ENCODE measurements at regions not wholly inside any gene's neighbourhood (a gene's known extent, or its start where the extent isn't known, plus 50 kb on each side); places are given as distances from the start of the nearest gene placed in this dataset.

DNA sequence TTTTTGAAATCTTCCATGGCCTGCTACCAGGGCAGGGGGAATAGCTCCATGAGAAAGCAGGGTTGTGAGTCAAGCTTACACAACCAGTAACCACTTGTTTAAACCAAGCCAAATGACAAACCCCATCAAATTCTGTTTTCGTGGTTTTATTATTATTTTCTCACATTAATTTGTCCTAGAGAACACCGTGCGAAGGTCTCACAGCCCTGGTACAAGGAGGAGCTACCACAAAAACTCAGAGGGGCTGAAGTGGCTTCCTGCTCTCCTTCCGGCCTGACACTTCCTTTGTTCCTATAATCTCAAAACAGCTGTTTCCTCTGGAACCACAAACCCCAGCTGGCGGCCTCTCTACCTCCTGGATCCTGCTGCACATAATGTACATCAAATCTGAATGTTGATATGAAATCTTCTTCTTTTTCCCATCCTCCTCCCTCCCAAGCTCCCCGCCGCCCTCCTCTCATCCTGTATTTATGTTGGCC, 375.9 kb downstream of the MCTP2 start:
- no peak for DNase-seq (ENCODE audit: low read depth)

DNA sequence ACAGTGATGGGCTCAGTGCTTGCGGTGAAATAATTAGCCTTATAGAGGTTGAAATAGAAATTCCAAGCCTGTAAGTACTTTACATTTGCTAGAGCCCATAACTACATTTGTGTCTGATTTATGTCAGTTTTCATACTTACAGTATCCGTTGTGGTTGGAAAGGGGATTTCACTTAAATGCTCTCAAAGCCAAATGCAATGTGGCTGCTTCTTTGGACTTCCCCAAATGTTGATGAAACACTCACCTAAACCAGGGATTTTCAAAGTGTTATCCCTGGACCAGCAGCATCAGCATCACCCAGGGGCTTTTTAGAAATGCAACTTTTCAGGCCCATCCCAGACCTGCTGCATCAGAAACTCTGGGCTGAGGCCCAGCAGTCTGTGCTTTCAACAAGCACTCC, 378.7 kb downstream of the MCTP2 start:
- DNase-seq (ENCODE audit: low read depth), result no peak

DNA sequence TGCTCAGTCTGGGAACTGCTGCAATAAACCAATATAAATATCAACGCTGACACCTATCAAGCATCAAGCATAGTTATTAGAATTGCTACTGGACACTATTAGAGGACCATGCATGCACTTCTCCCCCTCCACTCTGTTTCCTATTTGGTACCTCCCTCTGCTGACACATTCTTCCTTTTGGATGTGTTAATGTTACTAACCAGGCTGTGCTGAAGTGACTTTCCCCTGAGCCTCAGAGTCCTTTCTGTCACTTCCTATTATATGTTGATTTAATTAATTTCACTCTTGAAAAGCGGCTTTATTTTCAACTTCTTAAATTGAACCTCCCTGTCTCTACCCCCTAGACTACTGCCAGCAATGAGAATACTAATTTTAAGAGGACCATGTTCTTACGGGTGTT, 379.1 kb downstream of the MCTP2 start:
- no peak for DNase-seq (ENCODE audit: low read depth)

DNA sequence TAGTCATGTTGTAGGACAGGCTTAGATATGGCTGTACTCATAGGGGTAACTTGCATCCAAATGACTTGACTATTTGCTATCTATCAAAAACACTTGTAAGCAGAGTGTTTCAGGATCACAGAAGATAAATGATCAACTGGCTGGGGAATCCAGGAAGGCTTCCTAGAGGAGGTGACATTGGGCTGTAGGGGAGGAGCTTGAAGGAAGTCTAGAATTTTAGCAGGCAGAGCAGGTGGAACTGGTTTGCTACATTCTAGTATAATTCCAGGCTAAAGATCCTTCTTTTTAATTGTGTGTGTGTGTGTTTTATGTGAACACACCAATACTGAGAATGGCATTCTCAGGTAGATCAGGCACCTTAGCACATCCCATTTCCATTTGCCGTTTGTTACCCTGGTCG, 380.3 kb downstream of the MCTP2 start:
- no peak for DNase-seq (ENCODE audit: low read depth)

DNA sequence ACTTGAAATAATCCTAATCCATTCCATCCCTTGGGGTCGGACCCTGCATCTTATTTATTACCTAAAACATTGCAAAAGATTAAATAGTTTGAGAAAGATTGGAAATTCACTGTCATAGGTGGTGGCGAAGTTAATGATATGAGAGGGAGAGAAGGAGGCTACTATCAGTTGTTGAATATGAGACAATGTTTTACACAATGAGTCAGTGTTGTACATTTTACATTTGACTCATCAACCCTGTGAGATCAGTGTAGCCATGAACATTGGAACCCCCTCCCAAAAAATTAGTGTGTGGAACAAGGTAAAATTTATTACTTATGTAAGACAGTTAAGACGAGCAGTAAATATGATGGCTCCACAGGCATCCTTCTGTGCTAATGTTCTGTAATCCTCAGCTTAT, 384.3 kb downstream of the MCTP2 start:
- DNase-seq (ENCODE audit: low read depth), result no peak

DNA sequence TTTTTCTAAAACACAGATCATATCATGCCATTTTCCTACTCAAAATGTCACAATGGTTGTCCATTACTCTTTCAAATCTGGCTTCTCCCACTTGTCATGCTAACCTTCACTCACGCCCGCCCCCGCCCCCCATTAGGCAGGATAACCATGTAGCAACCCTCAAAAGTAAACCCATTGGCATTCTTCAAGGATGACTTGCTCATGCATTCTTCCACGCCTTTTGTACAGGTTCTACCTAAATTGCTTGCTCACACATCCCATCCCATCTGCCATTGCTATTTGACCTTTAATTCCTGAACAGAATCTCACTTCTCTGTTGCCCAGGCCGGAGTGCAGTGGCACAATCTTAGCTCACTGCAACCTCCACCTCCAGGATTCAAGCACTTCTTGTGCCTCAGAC, 389.3 kb downstream of the MCTP2 start:
- DNase-seq (ENCODE audit: low read depth), result no peak

DNA sequence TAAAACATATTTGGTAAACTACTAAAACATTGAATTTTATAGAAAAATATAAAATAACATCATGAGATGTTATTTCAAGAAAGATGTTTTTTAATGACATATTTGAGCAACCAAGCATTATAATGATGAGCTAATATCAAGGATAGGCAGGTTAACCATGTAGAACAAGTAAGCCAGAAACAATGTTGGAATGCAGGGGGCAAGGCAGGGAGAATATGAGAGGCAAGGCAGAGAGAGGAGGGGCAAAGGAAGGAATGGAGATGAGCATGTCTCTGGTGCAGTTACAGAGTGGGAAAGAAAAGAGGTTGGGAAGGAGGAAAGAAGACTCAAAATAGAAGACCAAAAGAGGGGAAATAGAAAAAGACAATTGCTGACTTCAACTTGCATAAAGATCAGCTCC, 390.4 kb downstream of the MCTP2 start:
- no peak for DNase-seq (ENCODE audit: low read depth)

DNA sequence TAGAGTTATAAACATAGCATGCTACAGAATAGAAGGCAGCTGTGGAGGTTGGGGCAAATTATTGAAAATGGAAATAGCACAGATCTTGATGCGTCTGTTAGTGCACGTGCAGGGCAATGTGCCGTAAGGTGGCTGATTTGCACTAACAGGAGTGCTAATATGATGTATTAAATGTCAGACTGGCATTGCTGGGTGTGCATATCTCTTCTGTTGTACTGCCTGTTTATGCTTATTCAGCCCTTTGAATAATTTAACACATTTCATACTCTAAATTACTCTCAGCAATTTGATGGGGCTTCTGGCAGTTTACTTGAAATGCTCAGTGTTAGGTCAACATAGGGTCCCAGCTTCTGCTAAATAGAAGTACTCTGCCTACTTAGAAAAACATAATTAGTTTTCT, 395.6 kb downstream of the MCTP2 start:
- DNase-seq (ENCODE audit: low read depth), result no peak

DNA sequence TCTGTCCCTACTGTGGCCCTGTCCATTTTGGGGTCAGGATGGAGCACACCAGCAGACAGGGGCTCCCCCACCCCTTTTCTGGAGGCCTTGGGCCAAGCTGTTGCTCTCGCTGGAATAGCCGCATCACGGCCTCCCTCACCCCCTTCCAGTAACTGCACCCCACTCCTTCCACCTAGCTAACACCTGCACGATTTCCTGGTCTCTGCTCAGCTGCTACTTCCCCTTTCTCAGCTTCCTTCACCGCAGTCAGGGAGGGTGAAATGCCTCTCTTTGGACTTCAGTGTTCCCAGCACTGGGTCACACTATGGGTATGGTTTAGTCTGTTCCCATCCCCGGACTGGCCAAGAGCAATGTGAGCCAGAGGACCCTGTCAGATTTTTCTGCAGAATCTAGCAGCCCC, 400.2 kb downstream of the MCTP2 start:
- DNase-seq (ENCODE audit: low read depth), result no peak

DNA sequence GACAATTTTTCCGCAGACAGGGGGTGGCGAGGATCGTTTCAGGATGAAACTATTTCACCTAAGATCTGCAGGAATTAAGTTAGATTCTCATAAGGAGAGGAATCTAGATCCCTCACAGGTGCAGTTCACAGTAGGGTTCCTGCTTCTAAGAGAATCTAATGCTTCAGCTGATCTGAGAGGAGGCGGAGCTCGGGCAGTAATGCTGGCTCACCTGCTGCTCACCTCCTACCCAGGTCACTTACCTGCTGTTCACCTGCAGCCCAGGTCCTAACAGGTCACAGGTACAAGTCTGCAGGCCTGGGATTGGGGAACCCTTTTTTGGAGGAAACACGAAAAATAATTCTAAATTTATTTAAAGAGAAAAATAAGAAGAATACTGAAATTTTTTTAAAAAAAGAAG, 406.8 kb downstream of the MCTP2 start:
- DNase-seq (ENCODE audit: low read depth), result no peak

DNA sequence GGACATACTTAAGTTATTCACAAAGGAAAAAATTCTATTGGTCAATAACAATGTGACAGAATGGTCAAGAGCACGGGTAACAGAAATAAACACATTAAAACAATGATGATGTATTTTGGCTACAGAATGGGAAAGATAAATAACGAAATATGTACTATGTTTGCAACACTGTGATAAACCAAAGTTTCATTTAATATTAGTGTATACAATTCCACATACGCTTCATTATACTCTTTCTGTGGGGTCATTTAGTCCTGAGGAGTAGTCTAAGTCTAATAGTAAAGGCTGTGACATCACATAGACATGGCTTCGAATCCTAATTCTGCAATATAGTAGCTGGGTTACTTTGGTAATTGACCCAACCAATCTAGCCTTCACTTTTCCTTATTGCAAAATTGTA, 408.3 kb downstream of the MCTP2 start:
- DNase-seq (ENCODE audit: low read depth), result no peak

DNA sequence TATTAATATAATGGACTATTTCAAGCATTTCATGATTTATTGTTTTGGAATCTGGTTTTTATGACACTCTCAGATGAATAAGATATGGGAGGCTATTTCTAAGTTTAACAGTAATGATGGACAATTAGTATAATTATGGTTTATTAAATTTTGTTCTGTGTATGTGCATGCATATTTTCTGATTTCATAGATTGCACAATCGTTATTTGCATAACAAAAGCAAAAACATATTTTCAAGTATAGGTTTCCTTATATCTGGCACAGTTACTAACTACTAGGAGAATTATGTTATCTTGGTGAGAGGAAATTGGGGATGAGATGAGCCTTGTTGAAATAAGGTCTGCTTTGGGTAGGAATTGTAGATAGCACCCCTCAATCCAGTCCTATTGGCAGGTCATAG, 413.1 kb downstream of the MCTP2 start:
- no peak for DNase-seq (ENCODE audit: low read depth)

DNA sequence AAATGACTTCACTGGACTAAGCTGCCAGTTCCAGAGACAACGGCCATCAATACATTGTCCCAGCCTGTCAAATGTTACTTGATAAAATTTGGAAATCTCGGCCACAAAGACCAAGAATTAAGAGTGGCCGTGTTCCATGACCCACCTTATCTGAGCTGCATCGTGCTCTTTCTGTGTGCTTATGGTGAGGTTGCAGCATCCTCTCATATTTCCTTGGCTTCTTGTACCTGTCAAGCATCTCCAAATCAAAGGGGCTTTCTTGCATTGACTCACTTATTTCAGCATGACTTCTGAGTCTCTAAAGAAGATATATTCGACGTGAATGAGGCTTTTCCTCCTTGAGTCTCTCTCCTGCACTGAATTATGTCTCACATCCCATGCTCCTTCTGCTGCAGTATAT, 421.7 kb downstream of the MCTP2 start:
- DNase-seq (ENCODE audit: low read depth), result no peak

DNA sequence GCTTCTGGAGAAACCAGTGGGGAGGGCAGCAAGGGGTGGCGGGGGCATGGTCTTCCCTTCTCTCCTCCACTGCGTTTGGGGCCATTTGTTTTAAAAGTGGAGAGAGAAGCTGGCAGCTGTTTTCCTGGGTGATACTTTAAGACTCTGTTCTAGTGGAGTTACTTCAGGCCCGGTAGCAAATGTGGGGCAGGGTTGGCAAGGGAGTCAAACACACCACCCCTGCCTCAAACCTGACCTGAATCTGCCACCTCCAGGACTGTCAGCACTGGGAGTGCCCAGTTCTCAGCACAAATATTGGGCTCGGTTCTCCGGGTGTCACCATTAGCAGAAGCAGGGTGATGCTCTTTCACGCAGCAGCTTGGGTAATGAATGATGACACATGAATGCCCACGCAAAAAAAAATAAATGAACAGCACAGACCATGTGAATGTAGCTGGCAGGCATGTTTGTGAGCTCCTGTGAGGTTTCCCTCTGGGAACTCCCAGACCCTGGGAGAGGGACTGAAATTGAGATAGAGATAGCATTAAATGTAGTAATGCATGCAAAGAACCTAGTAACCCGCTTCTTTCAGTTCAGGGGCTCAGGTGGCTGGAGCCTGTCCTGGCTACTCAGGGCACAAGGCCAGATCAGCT, 424.0 kb downstream of the MCTP2 start:
- DNase-seq (ENCODE audit: low read depth), result no peak

DNA sequence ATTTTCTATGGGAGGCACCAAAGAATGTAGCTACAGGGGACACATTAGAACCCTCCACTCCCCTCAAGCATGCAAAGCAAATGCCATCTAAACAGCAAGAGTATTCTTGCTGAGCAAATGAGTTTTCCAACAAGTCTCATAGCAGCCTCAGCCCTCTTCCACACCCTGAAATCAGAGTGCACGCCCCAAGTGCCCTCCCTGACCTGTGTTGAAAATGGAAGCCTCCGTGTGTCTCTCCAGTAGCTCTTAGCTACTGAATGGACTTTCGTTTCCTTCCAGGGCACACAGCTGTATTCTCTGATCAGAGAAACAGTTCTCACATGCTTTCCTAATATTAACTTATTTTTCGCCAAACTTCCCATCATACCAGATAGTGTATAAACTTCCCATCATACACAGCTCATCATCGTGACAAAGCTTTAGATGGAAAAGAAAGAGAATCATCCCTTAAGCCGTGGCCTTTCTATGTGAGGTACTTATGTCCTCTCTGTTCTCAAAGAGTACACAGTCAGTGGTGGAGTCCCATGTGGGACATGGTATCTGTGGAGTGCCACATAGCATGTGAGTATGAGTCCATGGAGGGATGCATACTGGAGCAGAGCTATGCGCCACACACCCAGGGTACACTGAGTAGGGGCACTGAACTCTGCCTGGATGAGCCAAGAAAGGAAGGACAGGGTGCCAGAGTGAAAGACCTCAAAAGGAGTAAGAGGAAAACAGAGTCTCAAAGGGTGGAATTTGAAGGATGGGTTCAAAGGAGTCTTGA, 434.5 kb downstream of the MCTP2 start:
- no peak for DNase-seq (ENCODE audit: low read depth)

DNA sequence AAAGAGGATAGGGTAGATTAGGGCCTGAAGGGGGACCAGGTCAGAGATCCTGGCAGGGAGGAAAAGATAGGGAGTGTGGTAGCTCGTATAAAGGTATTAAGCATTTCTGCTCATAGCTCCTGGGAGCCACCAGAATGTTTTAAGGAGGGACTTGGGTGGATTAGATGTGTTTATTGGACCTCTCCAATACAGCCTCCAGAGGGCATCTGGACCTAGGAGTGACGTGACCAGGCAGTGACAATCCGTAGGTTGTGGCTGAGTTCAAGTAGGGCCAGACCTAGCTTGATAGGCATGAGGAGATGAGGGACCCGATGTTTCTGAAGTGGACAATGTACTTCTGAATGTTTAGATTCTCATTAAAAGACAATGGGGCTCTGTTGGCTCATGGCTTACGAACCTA, 435.2 kb downstream of the MCTP2 start:
- no peak for DNase-seq (ENCODE audit: low read depth)

DNA sequence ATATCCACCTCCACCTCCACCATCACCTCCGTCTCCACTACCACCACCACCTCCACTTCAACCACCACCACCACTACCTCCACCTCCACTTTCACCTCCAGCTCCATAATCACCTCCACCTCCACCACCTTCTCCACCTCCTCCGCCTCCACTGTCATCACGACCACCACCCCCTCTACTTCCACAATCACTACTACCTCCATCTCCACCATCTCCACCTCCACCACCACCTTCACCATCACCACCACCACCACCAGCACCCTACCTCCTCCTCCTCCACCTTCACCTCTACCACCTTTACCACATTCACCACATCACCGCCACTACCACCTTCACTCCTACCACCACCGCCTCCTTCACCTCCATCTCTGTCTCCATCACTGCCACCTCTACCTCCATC, 435.7 kb downstream of the MCTP2 start:
- no peak for DNase-seq (ENCODE audit: low read depth)

DNA sequence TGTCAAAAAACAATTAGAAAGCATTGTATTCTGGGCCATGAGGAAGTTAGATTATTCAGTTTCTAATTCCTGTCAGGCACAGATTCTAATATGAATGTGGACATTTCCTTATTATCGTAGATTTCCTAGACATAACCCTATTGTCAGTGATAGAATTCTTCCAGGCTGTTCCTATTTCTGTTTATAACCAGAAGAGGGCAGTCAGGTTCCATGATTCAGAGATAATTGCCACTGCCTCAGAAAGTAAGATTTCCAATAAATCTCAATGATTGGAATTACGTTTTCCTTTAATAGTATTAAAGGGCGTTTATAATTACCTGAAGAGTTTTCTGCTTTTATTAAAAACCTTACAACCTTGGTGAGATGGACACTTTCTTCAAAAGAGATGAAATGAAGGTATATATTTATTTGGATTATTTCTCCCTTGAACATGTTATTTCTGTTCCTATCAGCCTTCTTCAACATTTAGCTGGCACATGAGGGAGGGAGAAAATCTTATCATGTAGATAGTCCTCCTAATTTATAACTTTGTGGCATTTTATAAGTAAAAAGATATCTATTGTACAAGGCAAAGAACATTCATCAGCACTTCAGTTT, 439.2 kb downstream of the MCTP2 start:
- DNase-seq (ENCODE audit: low read depth), result no peak

DNA sequence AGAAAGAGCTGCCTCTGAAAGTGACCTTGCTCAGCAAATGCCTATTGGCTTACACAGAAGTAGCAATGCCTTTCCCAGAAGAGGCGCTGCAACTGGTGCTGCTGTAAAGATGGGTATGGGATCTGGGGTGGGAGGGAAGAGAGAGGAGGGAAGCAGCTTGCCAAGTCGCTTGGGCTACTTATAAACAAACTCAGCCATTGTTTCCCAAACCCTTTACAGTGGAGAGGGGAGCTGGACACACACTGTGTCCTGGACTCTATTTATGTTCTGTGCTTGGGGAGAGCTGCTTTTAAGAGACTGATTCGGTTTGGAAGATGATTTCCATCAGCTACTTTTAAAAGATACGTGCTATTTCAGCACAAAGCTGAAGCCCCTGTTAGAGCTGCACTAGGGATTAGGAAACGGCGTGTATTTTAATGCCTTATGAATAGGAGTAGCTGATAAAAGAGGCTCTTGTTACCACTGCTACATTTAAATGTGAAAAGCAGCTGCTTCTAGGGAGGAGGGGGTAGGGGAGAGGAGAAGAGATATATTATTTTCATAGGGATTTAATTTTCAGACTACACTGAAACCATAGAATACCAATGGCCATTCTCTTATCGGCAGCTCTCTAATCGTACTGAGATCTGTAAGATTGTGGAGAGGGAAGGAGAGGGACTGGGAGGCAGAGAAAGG, 440.6 kb downstream of the MCTP2 start:
- DNase-seq (ENCODE audit: low read depth), result no peak

DNA sequence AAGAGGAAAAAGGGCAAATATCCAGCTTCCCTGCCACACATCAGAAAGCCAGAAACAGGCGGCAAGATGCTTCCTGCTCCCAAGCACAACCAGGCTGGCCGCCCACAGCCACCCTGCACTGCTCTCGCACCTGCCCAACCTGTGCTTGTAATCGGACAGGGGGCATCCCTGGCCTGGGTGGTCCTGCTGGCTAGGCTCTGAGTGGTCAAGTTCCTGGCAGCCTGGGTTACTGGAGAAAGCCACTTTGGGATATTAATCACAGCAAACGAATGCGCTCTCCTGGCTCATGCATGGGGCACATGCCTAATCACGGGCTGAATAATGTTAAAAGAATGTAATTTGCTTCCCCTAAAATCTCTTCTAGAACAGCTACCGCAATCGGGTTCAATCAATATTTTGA, 442.4 kb downstream of the MCTP2 start:
- DNase-seq (ENCODE audit: low read depth), result no peak

DNA sequence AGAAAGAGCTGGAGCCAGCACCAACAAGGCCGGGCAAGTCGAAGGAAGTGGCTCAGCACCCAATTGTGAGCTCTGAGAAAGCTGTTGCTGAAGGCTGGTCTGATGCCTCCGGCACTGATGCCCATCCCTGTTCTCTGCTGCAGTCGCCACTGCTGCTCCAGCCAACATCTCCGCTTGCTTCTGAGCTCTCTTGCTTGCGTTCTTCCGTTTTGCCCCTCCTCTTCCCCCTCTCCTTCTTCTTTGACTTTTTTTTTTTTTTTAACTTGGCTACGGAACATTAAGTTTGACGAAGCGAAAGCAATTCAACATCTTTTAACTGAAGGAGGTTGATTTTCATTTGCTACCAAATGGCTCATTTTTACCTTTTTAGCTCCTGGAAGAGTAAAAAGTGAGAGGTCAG, 442.9 kb downstream of the MCTP2 start:
- DNase-seq (ENCODE audit: low read depth), result no peak

DNA sequence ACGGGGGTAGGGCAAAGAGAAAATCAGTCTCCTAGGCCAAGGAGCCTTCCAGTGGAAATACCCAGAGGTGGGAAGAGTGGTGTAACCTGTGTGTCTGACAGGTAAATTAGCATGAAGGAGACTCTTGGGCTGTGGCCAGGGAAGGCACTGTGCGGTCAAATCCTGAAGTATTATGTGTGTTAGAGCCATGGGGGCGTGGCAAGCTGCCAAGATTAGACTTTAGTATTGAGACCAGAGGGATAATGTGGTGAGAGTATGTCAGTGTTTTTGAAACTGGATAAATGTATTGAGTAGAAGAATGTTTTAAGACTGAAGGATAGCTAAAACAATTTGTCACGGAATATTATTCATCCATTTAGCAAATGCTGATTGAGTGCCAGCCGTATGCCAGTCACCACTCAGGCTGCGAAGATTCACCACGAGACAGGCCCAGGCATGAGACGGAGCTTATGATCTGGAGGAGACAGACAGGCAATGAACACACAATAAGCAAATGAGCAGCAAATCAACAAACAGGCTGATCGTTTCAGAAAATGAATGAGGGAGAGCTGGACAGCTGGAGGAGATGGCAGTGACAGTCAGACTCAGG, 445.9 kb downstream of the MCTP2 start:
- DNase-seq (ENCODE audit: low read depth), result no peak

DNA sequence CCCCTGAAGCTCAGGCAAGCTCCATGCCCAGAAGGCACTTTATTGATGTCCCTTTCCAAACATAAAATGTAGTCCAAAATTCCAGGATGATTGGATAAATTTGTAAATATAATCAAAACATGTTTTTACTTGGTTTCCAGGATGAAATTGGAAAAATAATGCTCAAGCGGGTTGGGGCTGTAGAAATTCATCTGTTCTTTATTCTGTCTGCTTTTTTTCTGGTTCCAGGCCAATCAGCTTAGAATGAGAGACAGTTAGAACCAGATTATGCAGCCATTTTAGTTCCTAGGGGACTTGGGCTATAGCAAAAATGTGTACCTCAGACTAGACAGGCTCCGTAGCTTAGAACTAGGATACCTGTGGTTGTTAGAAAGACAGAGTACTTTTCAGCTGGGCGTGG, 450.8 kb downstream of the MCTP2 start:
- no peak for DNase-seq (ENCODE audit: low read depth)
